ENCODE measurements at regions not wholly inside any gene's neighbourhood (a gene's known extent, or its start where the extent isn't known, plus 50 kb on each side); places are given as distances from the start of the nearest gene placed in this dataset.

- TF ChIP-seq CTCF (IDR thresholded peaks at IDR 0.05) (no peak), POLR2AphosphoS5 (IDR thresholded peaks at IDR 0.05; ENCODE audit: low read depth, low read length) (no peak), SIN3A (IDR thresholded peaks at IDR 0.05; ENCODE audit: borderline replicate concordance, insufficient read depth, low read depth, low read length) (no peak), TCF7L2 (IDR thresholded peaks at IDR 0.05; ENCODE audit: low read depth, low read length) (no peak)
- TF ChIP-seq, protein P1, sequence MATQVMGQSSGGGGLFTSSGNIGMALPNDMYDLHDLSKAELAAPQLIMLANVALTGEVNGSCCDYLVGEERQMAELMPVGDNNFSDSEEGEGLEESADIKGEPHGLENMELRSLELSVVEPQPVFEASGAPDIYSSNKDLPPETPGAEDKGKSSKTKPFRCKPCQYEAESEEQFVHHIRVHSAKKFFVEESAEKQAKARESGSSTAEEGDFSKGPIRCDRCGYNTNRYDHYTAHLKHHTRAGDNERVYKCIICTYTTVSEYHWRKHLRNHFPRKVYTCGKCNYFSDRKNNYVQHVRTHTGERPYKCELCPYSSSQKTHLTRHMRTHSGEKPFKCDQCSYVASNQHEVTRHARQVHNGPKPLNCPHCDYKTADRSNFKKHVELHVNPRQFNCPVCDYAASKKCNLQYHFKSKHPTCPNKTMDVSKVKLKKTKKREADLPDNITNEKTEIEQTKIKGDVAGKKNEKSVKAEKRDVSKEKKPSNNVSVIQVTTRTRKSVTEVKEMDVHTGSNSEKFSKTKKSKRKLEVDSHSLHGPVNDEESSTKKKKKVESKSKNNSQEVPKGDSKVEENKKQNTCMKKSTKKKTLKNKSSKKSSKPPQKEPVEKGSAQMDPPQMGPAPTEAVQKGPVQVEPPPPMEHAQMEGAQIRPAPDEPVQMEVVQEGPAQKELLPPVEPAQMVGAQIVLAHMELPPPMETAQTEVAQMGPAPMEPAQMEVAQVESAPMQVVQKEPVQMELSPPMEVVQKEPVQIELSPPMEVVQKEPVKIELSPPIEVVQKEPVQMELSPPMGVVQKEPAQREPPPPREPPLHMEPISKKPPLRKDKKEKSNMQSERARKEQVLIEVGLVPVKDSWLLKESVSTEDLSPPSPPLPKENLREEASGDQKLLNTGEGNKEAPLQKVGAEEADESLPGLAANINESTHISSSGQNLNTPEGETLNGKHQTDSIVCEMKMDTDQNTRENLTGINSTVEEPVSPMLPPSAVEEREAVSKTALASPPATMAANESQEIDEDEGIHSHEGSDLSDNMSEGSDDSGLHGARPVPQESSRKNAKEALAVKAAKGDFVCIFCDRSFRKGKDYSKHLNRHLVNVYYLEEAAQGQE (IDR thresholded peaks at IDR 0.05; ENCODE audit: insufficient read depth in 1 of 2, low read depth in 2 of 2, low read length in 1 of 2): no peak
Observed at GRCh38 chr6:125519367-125519766, 217.6 kb upstream of the HDDC2 start.
